ES-I3 (cell line): ENCODE measurements at regions not wholly inside any gene's neighbourhood (a gene's known extent, or its start where the extent isn't known, plus 50 kb on each side); places are given as distances from the start of the nearest gene placed in this dataset.
"Not testable (repeated sequence)": the region's sequence is repeated elsewhere in the genome, so short reads cannot be mapped to it uniquely, and the experiment has no call there.

Experiments
- H3K36me3 ChIP-seq: 2 replicates; pipeline ENCODE4 v1.6.1; 2013; ENCODE audit warnings: mild to moderate bottlenecking, low read length, control low read depth, moderate library complexity; ENCODE audit not compliant: insufficient read depth
- H3K4me1 ChIP-seq: 2 replicates; pipeline ENCODE4 v1.6.1; 2013; ENCODE audit warnings: mild to moderate bottlenecking, control low read depth, low read length; ENCODE audit not compliant: insufficient read depth
- H3K9ac ChIP-seq: 2 replicates; pipeline ENCODE4 v1.6.1; 2013; ENCODE audit warnings: low read depth, mild to moderate bottlenecking, low read length, moderate library complexity
- H3K9me3 ChIP-seq: 2 replicates; pipeline ENCODE4 v1.6.1; 2013; ENCODE audit warnings: mild to moderate bottlenecking, low read length, moderate library complexity; ENCODE audit not compliant: control insufficient read depth, insufficient read depth

- H3K9ac ChIP-seq: peak overlapping the region; percentile 18; the same call in 1 of the 2 replicates
- H3K4me1 ChIP-seq: peaks cover 23% of the 10 kb centered on the region
- H3K9me3 ChIP-seq: no peaks in the 10 kb centered on the region; the same call in 1 of the 2 replicates
- no peaks in the 10 kb centered on the region for H3K36me3 ChIP-seq
Measured at GRCh38 chr10:53358536-53358935, 586.0 kb upstream of the MBL2 start.

GRCh38 chr10:53357587-53357986, 585.0 kb upstream of the MBL2 start:
- Histone ChIP-seq H3K9me3 (no peaks in the 10 kb centered on the region; the same call in 1 of the 2 replicates), H3K36me3 (no peaks in the 10 kb centered on the region), H3K9ac (no peak overlapping the region; the same call in 1 of the 2 replicates), H3K4me1 (peaks cover 23% of the 10 kb centered on the region)

DNA sequence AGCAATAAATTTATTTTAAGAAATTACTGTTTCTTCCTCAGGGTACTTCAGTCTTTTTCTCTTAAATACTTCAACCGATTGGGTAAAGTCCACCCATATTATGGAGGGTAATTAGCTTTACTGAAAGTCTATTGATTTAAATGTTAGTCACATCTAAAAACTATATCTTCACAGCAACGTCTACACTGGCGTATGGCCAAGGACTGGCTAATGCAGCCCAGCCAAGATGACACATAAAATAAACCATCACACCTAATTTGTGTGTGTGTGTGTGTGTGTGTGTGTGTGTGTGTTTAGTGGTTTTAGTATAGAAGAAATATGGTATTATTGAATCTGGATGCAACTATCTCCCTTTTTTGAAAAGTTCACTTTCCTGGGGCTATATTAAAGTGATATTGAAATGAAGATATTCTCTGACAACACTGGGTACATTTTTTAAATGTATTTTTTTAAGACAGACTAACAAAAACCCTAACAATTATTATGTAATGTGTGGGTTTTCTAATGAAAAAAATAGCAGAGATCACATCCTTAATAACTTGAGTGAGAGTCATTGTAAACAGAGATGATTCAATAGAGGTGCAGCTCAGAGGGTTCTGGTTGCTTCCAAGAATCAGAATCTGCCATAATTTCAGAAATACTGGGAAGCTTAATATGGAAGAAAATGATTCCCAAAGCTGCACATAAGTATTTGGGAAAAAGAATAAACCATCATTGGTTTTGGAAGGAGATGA, 584.2 kb upstream of the MBL2 start:
- Histone ChIP-seq H3K9me3 (no peaks in the 10 kb centered on the region; the same call in 1 of the 2 replicates), H3K4me1 (peaks cover 23% of the 10 kb centered on the region), H3K9ac (no peak overlapping the region), H3K36me3 (no peaks in the 10 kb centered on the region)

DNA sequence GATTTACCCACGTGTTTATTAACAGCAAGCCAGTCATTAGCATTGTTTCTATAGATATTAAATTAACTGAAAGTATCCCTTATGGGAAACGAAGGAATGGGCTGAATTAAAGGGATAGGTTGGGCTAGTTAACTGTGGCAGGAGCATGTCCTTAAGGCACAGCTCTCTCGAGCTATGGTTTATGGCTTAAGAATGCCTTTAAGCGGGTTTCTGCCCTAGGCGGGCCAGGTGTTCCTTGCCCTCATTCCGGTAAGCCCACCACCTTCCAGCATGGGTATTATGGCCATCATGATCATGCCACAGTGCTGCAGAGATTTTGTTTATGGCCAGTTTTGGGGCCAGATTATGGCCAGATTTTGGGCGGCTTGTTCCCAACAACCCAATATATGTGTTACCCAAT, 569.9 kb upstream of the MBL2 start:
- H3K4me1 ChIP-seq: peaks cover 11% of the 10 kb centered on the region
- H3K36me3 ChIP-seq, H3K9me3 ChIP-seq, H3K9ac ChIP-seq: not testable (repeated sequence)

- not testable (repeated sequence) for H3K36me3 ChIP-seq, H3K9ac ChIP-seq, H3K9me3 ChIP-seq, H3K4me1 ChIP-seq
Measured at GRCh38 chr10:53338199-53338598, 565.6 kb upstream of the MBL2 start.

DNA sequence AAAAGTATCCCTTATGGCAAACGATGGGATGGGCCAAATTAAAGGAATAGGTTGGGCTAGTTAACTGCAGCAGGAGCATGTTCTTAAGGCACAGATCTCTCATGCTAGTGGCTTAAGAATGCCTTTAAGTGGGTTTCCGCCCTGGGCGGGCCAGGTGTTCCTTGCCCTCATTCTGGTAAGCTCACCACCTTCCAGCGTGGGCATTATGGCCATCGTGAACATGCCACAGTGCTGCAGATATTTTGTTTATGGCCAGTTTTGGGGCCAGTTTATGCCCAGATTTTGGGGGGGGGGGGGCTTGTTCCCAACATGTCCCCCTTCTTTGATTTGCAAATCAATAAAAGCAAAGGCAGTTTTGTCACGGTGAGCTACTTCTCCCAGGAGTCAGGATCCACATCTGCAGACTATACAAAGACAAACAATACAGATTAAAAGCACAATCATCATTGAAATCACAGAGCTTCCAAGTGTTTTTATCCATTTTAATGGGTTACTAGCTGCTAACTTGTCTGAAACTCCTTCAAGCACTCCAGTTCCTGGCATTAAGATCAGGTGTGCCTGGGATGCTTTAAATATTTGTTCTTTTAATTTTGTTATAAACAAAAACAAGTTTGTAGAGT, 563.3 kb upstream of the MBL2 start:
- H3K9me3 ChIP-seq, H3K36me3 ChIP-seq, H3K4me1 ChIP-seq, H3K9ac ChIP-seq: not testable (repeated sequence)

GRCh38 chr10:53331460-53331859, 558.9 kb upstream of the MBL2 start:
- Histone ChIP-seq H3K9me3 (peaks cover 2% of the 10 kb centered on the region), H3K4me1 (no peaks in the 10 kb centered on the region)

DNA sequence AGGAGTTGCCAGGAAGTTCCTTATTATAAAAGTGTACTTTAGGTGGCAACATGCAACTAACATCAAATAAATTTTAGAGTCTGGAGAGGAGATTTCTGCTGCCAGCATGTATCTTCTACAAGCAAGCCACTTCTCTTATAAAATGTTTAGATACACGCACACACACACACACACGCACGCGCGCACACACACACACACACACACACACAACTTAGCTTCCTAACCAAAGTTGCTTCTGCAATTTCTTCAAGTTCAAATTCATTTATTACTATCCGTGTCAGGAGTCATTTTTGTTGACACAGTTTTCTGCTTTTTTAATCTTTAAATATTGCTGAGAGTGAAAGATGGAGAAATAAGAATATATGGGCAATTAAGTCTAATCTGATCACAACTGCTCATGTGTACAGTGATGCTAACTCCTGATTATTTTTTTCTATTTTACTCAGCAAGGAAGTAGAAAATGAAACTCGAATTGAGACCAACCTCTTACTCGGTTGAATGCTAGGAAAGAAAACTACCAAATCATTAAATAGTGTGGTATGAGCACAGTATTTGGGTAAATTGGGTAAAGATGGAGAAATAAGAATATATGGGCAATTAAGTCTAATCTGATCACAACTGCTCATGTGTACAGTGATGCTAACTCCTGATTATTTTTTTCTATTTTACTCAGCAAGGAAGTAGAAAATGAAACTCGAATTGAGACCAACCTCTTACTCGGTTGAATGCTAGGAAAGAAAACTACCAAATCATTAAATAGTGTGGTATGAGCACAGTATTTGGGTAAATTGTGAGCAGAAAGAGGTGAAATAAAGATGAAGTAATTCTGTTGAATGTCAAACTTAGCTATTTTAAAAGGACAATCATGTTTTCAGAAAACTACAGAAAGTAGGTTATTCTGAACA, 554.1 kb upstream of the MBL2 start:
- H3K9ac ChIP-seq, H3K36me3 ChIP-seq, H3K4me1 ChIP-seq, H3K9me3 ChIP-seq: not testable (repeated sequence)

More at GRCh38 chr10:53331460-53331859, 558.9 kb upstream of the MBL2 start:
- Histone ChIP-seq H3K9ac (no peak overlapping the region), H3K36me3 (peaks cover 5% of the 10 kb centered on the region)

DNA sequence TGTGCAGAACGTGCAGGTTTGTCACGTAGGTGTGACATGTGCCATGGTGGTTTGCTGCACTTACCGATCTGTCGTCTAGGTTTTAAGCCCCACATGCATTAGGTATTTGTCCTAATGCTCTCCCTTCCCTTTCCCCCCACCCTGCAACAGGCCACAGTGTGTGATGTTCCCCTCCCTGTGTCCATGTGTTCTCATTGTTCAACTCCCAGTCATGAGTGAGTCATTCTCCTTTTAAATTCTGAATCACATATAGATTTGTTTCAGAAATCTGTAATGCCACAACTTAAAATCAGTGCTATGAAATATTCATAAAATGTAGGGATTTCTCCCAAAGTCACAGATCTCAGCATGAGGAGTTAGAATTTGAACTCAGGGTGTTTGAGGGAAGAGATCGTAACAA, 552.5 kb upstream of the MBL2 start:
- Histone ChIP-seq H3K9me3 (no peaks in the 10 kb centered on the region; the same call in 1 of the 2 replicates), H3K9ac (no peak overlapping the region), H3K36me3 (no peaks in the 10 kb centered on the region), H3K4me1 (no peaks in the 10 kb centered on the region)

DNA sequence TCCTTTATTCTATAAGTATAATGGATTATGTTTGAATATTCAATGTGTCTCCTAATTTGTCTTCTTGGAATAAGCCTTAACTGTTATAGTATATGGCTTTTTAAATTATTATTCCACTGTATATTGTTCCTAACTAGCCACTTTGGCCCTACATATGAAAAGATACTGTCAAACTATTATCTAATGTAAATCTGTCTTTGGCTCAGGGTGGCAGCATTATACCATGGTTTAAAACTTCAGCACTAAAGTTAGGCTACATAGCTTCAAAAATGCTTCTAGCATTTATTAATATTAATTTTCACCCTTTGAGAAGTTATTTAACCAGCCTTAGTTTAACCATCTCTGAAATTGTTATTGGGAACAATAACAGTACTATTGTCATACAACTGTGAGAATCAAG, 543.1 kb upstream of the MBL2 start:
- Histone ChIP-seq H3K36me3 (no peaks in the 10 kb centered on the region), H3K4me1 (peaks cover 14% of the 10 kb centered on the region; the same call in 1 of the 2 replicates), H3K9ac (no peak overlapping the region), H3K9me3 (no peaks in the 10 kb centered on the region)

- Histone ChIP-seq H3K9ac (no peak overlapping the region), H3K9me3 (no peaks in the 10 kb centered on the region), H3K36me3 (no peaks in the 10 kb centered on the region), H3K4me1 (peaks cover 14% of the 10 kb centered on the region; the same call in 1 of the 2 replicates)
Measured at GRCh38 chr10:53314876-53315275, 542.3 kb upstream of the MBL2 start.

- H3K9ac ChIP-seq: no peak overlapping the region
- H3K9me3 ChIP-seq: peaks cover 4% of the 10 kb centered on the region
- no peaks in the 10 kb centered on the region for H3K36me3 ChIP-seq
- H3K4me1 ChIP-seq: no peaks in the 10 kb centered on the region
Measured at GRCh38 chr10:53298443-53298842, 525.9 kb upstream of the MBL2 start.

GRCh38 chr10:53284615-53285182, 512.1 kb upstream of the MBL2 start:
- Histone ChIP-seq H3K4me1 (no peaks in the 10 kb centered on the region), H3K36me3 (no peaks in the 10 kb centered on the region), H3K9me3 (no peaks in the 10 kb centered on the region), H3K9ac (no peak overlapping the region)

GRCh38 chr10:53276797-53277196, 504.2 kb upstream of the MBL2 start:
- Histone ChIP-seq H3K36me3 (no peaks in the 10 kb centered on the region), H3K4me1 (no peaks in the 10 kb centered on the region), H3K9me3 (peaks cover 6% of the 10 kb centered on the region; the same call in 1 of the 2 replicates), H3K9ac (no peak overlapping the region)
